Activated naive CD4-positive, alpha-beta T cell (primary cell): ENCODE measurements at regions not wholly inside any gene's neighbourhood (a gene's known extent, or its start where the extent isn't known, plus 50 kb on each side); places are given as distances from the start of the nearest gene placed in this dataset.

Source experiments
- DNase-seq, 4 experiments: peaks; one replicate each; lab custom pipeline; 2025; lab: John Stamatoyannopoulos, UW

- DNase-seq: no peak
Measured at GRCh38 chr13:64075543-64076271, 2660.1 kb upstream of the PCDH20 start.

- no peak for DNase-seq
Measured at GRCh38 chr13:64074971-64075474, 2659.4 kb upstream of the PCDH20 start.

- DNase-seq: no peak
Measured at GRCh38 chr13:64073203-64073602, 2657.6 kb upstream of the PCDH20 start.

- no peak for DNase-seq
Measured at GRCh38 chr13:64071352-64071751, 2655.7 kb upstream of the PCDH20 start.

- no peak for DNase-seq
Measured at GRCh38 chr13:64069892-64070291, 2654.2 kb upstream of the PCDH20 start.

- no peak for DNase-seq
Measured at GRCh38 chr13:64066711-64067110, 2651.1 kb upstream of the PCDH20 start.

- no peak for DNase-seq
Measured at GRCh38 chr13:64061649-64062048, 2646.0 kb upstream of the PCDH20 start.

GRCh38 chr13:64057372-64058020 is 2641.8 kb upstream of the PCDH20 start:
- DNase-seq: no peak

GRCh38 chr13:64054321-64054720 is 2638.7 kb upstream of the PCDH20 start:
- DNase-seq: no peak

- DNase-seq: no peak
Measured at GRCh38 chr13:64052521-64052920, 2636.9 kb upstream of the PCDH20 start.

GRCh38 chr13:64051278-64051677 is 2635.6 kb upstream of the PCDH20 start:
- DNase-seq: no peak

GRCh38 chr13:64041296-64041695 is 2625.6 kb upstream of the PCDH20 start:
- DNase-seq: no peak

- DNase-seq: no peak
Measured at GRCh38 chr13:64033921-64034320, 2618.3 kb upstream of the PCDH20 start.

GRCh38 chr13:64029343-64030093 is 2613.9 kb upstream of the PCDH20 start:
- DNase-seq: no peak

GRCh38 chr13:64028551-64028950 is 2612.9 kb upstream of the PCDH20 start:
- no peak for DNase-seq

GRCh38 chr13:64020126-64020525 is 2604.5 kb upstream of the PCDH20 start:
- no peak for DNase-seq

- DNase-seq: no peak
Measured at GRCh38 chr13:64007339-64007738, 2591.7 kb upstream of the PCDH20 start.

- no peak for DNase-seq
Measured at GRCh38 chr13:64000321-64000720, 2584.7 kb upstream of the PCDH20 start.

GRCh38 chr13:63999614-64000305 is 2584.1 kb upstream of the PCDH20 start:
- no peak for DNase-seq

GRCh38 chr13:63983366-63983765 is 2567.7 kb upstream of the PCDH20 start:
- DNase-seq: no peak

GRCh38 chr13:63979951-63980350 is 2564.3 kb upstream of the PCDH20 start:
- no peak for DNase-seq

GRCh38 chr13:63972328-63972727 is 2556.7 kb upstream of the PCDH20 start:
- no peak for DNase-seq
